Neural crest cell (in vitro differentiated cells): ENCODE measurements at regions not wholly inside any gene's neighbourhood (a gene's known extent, or its start where the extent isn't known, plus 50 kb on each side); places are given as distances from the start of the nearest gene placed in this dataset.

Experiments used
- DNase-seq: peaks from one replicate; pipeline ENCODE4 v3.0.0; 2021; ENCODE audit warnings: low read depth, mixed read lengths, low spot score
- H3K27ac Mint-ChIP-seq: one replicate; pipeline ENCODE4 v1.8.0; 2021; ENCODE audit warnings: mild to moderate bottlenecking, mixed read lengths; ENCODE audit not compliant: unreplicated experiment
- H3K27me3 Mint-ChIP-seq: 2 replicates; pipeline ENCODE4 v1.8.0; 2021; ENCODE audit warnings: low read depth, mild to moderate bottlenecking, mixed read lengths
- H3K36me3 Mint-ChIP-seq: 2 replicates; pipeline ENCODE4 v1.8.0; 2021; ENCODE audit warnings: low read depth, mild to moderate bottlenecking, mixed read lengths
- H3K4me1 Mint-ChIP-seq: 2 replicates; pipeline ENCODE4 v1.8.0; 2021; ENCODE audit warnings: mixed read lengths
- H3K4me3 Mint-ChIP-seq: one replicate; pipeline ENCODE4 v1.8.0; 2021; ENCODE audit warnings: mild to moderate bottlenecking, mixed read lengths
- H3K9me3 Mint-ChIP-seq: 2 replicates; pipeline ENCODE4 v1.8.0; 2021; ENCODE audit warnings: mixed read lengths
- TF ChIP-seq, protein P1 (sequence below): fragments of 200-600 bp; sonication (generic); conservative IDR thresholded peaks from 2 replicates; pipeline ENCODE4 v1.5.0; 2021; ENCODE audit warnings: antibody characterized with exemption, mild to moderate bottlenecking

DNA sequence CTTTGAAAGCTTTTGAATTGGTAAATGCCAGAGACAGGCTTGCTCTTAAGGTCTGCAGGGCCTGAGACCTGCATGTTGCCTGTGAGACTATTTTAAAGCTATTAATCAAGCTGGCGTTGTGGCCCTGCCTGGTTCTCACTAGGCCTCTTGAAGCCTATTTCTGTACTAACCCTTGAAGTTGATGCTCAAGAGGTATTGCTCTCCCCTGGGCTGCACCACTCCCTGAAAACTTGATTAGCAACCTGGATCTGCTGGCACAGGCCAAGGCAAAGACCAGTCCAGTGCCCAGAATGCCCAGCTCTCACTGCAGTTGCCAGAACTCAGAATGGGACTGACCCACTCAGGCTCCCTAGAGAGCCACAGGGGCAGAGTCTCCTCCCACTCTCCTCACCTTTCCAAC, 220.0 kb upstream of the MEOX2 start:
- TF ChIP-seq, protein P1, sequence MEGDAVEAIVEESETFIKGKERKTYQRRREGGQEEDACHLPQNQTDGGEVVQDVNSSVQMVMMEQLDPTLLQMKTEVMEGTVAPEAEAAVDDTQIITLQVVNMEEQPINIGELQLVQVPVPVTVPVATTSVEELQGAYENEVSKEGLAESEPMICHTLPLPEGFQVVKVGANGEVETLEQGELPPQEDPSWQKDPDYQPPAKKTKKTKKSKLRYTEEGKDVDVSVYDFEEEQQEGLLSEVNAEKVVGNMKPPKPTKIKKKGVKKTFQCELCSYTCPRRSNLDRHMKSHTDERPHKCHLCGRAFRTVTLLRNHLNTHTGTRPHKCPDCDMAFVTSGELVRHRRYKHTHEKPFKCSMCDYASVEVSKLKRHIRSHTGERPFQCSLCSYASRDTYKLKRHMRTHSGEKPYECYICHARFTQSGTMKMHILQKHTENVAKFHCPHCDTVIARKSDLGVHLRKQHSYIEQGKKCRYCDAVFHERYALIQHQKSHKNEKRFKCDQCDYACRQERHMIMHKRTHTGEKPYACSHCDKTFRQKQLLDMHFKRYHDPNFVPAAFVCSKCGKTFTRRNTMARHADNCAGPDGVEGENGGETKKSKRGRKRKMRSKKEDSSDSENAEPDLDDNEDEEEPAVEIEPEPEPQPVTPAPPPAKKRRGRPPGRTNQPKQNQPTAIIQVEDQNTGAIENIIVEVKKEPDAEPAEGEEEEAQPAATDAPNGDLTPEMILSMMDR, result no peak
- H3K4me1 Mint-ChIP-seq, result peaks cover 4% of the 10 kb centered on the region
- peaks cover 2% of the 10 kb centered on the region for H3K9me3 Mint-ChIP-seq
- H3K36me3 Mint-ChIP-seq, result peaks cover 2% of the 10 kb centered on the region
- no peak overlapping the region for H3K4me3 Mint-ChIP-seq
- no peaks in the 10 kb centered on the region for H3K27me3 Mint-ChIP-seq
- no peak overlapping the region for H3K27ac Mint-ChIP-seq
- DNase-seq, result no peak

GRCh38 chr7:15905251-15906040, 219.0 kb upstream of the MEOX2 start:
- Mint-ChIP-seq H3K27me3 (no peaks in the 10 kb centered on the region), H3K36me3 (peaks cover 2% of the 10 kb centered on the region), H3K27ac (no peak overlapping the region), H3K4me1 (peaks cover 4% of the 10 kb centered on the region), H3K9me3 (peaks cover 2% of the 10 kb centered on the region), H3K4me3 (no peak overlapping the region)
- DNase-seq, result no peak
- TF ChIP-seq, protein P1, result no peak

DNA sequence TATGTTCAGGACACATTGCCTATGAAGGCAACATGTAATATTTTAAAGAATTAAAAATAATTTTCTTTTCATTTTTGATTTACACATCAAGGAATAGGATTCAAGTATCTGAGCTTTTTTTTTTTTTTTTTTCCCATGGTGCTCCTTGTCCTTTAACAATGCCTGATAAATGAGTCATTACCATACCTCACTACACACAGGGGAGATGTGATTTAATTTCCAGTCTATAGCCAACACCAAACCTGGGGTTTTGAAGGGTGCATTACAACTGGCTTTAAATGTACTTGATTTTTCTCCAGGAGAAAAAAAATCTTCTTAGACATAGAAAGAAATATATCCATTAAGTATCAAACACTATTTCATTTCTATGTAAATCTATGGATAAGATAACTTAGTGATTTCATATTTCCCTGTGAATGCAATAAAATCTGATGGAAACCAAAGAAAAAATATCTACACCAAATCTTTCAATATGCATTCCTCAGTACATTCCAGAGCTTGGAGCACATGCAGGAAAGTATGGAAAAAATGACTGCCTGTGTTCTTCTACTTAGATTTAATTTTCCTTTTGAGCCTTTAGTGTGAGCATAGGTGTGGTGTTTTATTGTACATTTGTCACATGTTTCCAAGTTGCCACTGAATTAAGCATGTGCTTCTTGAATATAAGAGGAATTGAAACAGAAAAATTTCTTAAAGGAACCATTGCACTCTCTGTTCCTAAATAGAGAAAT, 204.8 kb upstream of the MEOX2 start:
- Mint-ChIP-seq H3K27ac (no peak overlapping the region), H3K36me3 (no peaks in the 10 kb centered on the region), H3K9me3 (no peaks in the 10 kb centered on the region), H3K4me1 (no peaks in the 10 kb centered on the region), H3K27me3 (no peaks in the 10 kb centered on the region), H3K4me3 (no peak overlapping the region)
- no peak for DNase-seq
- TF ChIP-seq, protein P1, result no peak

GRCh38 chr7:15889507-15889906, 203.0 kb upstream of the MEOX2 start:
- Mint-ChIP-seq H3K36me3 (no peaks in the 10 kb centered on the region), H3K9me3 (no peaks in the 10 kb centered on the region), H3K27me3 (no peaks in the 10 kb centered on the region), H3K4me3 (no peak overlapping the region), H3K4me1 (no peaks in the 10 kb centered on the region), H3K27ac (no peak overlapping the region)
- DNase-seq, result no peak
- TF ChIP-seq, protein P1, result peak; percentile 36

DNA sequence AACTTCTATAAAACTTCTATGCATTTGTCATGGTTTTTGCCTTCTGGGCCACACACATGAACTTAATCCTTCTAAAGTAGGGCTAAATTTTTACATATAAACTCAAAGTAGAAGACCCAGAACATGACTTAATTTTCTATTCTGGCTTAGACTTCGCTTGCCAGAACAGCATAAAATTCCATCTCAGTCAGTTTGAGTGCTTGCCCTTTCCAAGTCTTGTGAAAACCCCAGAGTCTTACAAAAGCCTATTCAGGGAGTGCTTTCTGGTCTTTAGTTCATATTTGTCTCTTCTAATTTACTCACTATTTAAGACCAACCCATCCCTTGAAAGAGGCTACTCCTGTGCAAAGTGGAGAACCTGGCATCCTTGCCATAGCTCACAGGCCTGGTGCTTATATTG, 201.6 kb upstream of the MEOX2 start:
- H3K4me1 Mint-ChIP-seq, result no peaks in the 10 kb centered on the region
- H3K27ac Mint-ChIP-seq, result no peak overlapping the region

More for the DNA sequence above, 201.6 kb upstream of the MEOX2 start:
- Mint-ChIP-seq H3K27me3 (no peaks in the 10 kb centered on the region), H3K36me3 (no peaks in the 10 kb centered on the region), H3K4me3 (no peak overlapping the region), H3K9me3 (no peaks in the 10 kb centered on the region)
- DNase-seq, result no peak
- TF ChIP-seq, protein P1, result no peak
